GM12865 (cell line): ENCODE measurements at regions not wholly inside any gene's neighbourhood (a gene's known extent, or its start where the extent isn't known, plus 50 kb on each side); places are given as distances from the start of the nearest gene placed in this dataset.

Experiments
- DNase-seq: peaks from one replicate; pipeline ENCODE4 v3.0.0; 2010; ENCODE audit warnings: low read depth
- H3K4me3 ChIP-seq: 2 replicates; pipeline ENCODE4 v1.5.1; 2011; ENCODE audit warnings: mild to moderate bottlenecking, low read depth, low read length, control low read depth
- CTCF ChIP-seq: IDR thresholded peaks from 2 replicates; pipeline ENCODE4 v1.5.1; 2011; ENCODE audit warnings: low read length, control low read depth, low read depth, inconsistent platforms; ENCODE audit not compliant: insufficient read depth; ENCODE audit errors: missing control alignments

- no peak for DNase-seq
- no peak for TF ChIP-seq CTCF
- H3K4me3 ChIP-seq = no peak overlapping the region
Measured at GRCh38 chrX:26954029-26954428, 509.1 kb downstream of the PPP4R3C start.

GRCh38 chrX:26952213-26952612, 510.9 kb downstream of the PPP4R3C start:
- DNase-seq = no peak
- H3K4me3 ChIP-seq = no peak overlapping the region
- TF ChIP-seq CTCF = no peak

GRCh38 chrX:26927419-26927818, 535.7 kb downstream of the PPP4R3C start:
- H3K4me3 ChIP-seq = no peak overlapping the region
- no peak for TF ChIP-seq CTCF

GRCh38 chrX:26925088-26925487, 538.1 kb downstream of the PPP4R3C start:
- TF ChIP-seq CTCF = no peak
- no peak overlapping the region for H3K4me3 ChIP-seq
- no peak for DNase-seq

More at GRCh38 chrX:26927419-26927818, 535.7 kb downstream of the PPP4R3C start:
- DNase-seq = no peak

- DNase-seq = no peak
- no peak overlapping the region for H3K4me3 ChIP-seq
- TF ChIP-seq CTCF = no peak
Measured at GRCh38 chrX:26922278-26922677, 540.9 kb downstream of the PPP4R3C start.

GRCh38 chrX:26918631-26919030, 544.5 kb downstream of the PPP4R3C start:
- no peak overlapping the region for H3K4me3 ChIP-seq
- peak; percentile 11 for DNase-seq
- peak; percentile 33 for TF ChIP-seq CTCF

- no peak for TF ChIP-seq CTCF
- no peak for DNase-seq
- H3K4me3 ChIP-seq = no peak overlapping the region
Measured at GRCh38 chrX:26916991-26917390, 546.1 kb downstream of the PPP4R3C start.
